GM10248 (cell line): ENCODE measurements at regions not wholly inside any gene's neighbourhood (a gene's known extent, or its start where the extent isn't known, plus 50 kb on each side); places are given as distances from the start of the nearest gene placed in this dataset.

ENCODE experiments used
- CTCF ChIA-PET: fragments of 300-600 bp; sonication (Branson Sonifier 250); formaldehyde crosslinking; extraction: SDS; loops from one replicate; lab custom pipeline; 2021; ENCODE audit warnings: antibody characterized with exemption; lab: Yijun Ruan, JAX
- POLR2A ChIA-PET: fragments of 350-650 bp; sonication (Branson Sonifier 250); formaldehyde crosslinking; extraction: SDS; loops from one replicate; lab custom pipeline; 2020; ENCODE audit warnings: antibody characterized with exemption; lab: Yijun Ruan, JAX
- DNase-seq: peaks from one replicate; pipeline ENCODE4 v3.0.0; 2012; ENCODE audit errors: extremely low spot score
- CTCF ChIP-seq: IDR thresholded peaks from 2 replicates; pipeline ENCODE4 v1.5.1; 2012; ENCODE audit warnings: mild to moderate bottlenecking, low read depth; ENCODE audit errors: extremely low read depth, missing control alignments, control extremely low read depth

- POLR2A ChIA-PET: no interaction called here
- DNase-seq: no peak
- no peak for TF ChIP-seq CTCF
- CTCF ChIA-PET: no interaction called here
These were observed 582.2 kb upstream of the ADGRL4 start for GRCh38 chr1:79588719-79589118.

DNA sequence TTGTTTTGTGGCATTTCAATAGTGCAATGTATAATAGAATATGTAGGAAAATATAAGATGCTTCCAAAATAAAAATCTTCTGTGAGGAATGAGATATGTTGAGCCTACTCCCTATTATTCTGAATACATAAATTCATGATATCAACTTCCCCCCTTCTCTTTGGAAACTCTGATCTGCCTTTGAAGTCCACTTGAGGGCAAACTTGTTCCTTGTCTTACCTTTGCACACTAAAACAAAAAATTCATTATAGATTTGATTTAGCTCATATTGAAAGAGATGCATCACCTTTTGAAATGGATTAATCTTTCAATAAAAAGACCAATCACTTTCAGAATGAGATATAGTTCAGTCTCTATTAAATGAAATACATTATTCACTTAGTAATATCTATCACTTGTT, 580.7 kb upstream of the ADGRL4 start:
- ChIA-PET POLR2A (no interaction called here), CTCF (interaction anchor here (1.0 kb wide), 1 partner anchor 9 kb away, joined by 3 read pairs; no protein-coding TSS in a partner anchor)
- DNase-seq: no peak
- no peak for TF ChIP-seq CTCF

DNA sequence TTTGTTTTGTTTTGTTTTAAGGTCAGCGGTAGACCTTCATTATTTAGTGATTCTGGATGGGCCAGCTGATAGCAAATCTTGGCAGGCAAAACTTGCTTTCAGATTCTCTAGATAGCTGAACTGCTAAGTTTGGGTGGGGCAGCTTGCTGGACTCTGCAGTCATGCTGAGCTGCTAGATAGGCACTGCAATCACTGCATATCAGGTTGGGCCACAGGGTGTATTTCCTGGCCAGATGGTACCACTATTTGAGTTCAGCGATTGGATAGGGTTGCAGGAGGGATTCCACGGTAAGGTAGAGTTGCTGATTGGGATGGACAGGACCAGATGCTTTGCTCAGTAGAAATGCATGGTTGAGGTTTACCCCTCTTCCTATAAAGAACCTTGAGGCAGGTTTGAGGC, 579.3 kb upstream of the ADGRL4 start:
- no peak for TF ChIP-seq CTCF
- POLR2A ChIA-PET: no interaction called here
- no peak for DNase-seq
- CTCF ChIA-PET: interaction anchor here (1.4 kb wide), 1 partner anchor 10 kb away, joined by 6 read pairs; no protein-coding TSS in a partner anchor

DNA sequence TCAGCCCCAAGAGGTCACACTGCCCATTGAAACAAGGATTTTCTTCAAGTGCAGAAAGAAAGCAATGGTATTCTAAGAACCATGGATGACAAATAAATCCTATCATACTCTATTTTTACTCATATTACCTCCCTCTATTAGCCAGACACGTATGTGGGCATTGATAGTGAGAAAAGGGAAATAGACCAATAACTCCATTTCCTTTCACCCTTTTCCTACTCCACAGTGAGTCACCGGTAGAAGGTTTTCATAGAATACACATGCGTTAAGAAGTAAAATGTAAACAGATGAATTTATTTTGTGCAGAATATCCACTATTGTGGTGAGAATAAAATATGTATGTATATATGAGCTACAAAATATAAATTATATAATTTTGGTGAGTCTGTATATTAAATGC, 568.9 kb upstream of the ADGRL4 start:
- ChIA-PET CTCF (no interaction called here), POLR2A (no interaction called here)
- no peak for TF ChIP-seq CTCF
- DNase-seq: no peak

DNA sequence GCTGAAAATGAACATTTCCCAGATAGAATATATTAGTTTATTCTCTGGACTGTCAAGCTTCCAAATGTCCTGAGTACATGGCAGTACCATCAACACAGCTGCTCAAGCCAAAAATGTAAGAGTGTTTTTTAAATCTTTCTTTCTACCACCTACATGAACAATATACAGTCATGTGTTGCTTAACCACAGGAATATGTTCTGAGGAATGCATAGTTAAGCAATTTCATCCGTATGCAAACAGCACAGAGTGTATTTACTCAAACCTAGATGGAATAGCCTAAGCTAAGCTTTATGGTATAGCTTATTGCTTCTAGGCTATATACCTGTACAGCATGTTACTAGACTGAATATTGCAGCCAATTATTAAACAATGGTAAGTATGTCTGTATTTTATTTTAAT, 561.9 kb upstream of the ADGRL4 start:
- ChIA-PET CTCF (no interaction called here), POLR2A (no interaction called here)
- TF ChIP-seq CTCF: no peak
- DNase-seq: no peak

DNA sequence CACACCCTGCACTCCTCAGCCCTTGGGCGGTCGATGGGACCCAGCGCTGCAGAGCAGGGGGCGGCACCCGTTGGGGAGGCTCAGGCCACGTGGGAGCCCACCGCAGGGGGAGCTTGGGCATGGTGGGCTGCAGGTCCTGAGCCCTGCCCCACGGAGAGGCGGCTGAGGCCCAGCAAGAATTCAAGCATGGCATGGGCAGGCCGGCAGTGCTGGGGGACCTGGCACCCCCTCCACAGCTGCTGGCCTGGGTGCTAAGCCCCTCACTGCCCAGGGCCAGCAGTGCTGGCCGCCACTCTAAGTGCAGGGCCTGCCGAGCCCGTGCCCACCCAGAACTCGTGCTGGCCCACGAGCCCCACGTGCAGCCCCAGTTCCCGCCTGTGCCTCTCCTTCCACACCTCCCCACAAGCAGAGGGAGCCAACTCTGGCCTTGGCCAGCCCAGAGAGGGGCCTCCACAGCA, 555.0 kb upstream of the ADGRL4 start:
- POLR2A ChIA-PET: no interaction called here
- DNase-seq: no peak
- no peak for TF ChIP-seq CTCF
- CTCF ChIA-PET: interaction anchor here (1.4 kb wide), 1 partner anchor 15 kb away, joined by 3 read pairs; no protein-coding TSS in a partner anchor

GRCh38 chr1:79556189-79556588, 549.7 kb upstream of the ADGRL4 start:
- POLR2A ChIA-PET: no interaction called here
- no peak for DNase-seq
- no peak for TF ChIP-seq CTCF
- CTCF ChIA-PET: no interaction called here
